NCI-H526 treated with DMSO at 0.1 percent for 48 hours (cell line): ENCODE measurements at regions not wholly inside any gene's neighbourhood (a gene's known extent, or its start where the extent isn't known, plus 50 kb on each side); places are given as distances from the start of the nearest gene placed in this dataset.

Experiments used
- DNase-seq: peaks from one replicate; lab custom pipeline; 2025; lab: John Stamatoyannopoulos, UW

GRCh38 chr3:55413236-55413635, 73.9 kb downstream of the WNT5A start:
- DNase-seq, result no peak

GRCh38 chr3:55412545-55412944, 74.6 kb downstream of the WNT5A start:
- no peak for DNase-seq

- no peak for DNase-seq
These were observed 77.3 kb downstream of the WNT5A start for GRCh38 chr3:55409806-55410205.

- DNase-seq, result no peak
These were observed 78.8 kb downstream of the WNT5A start for GRCh38 chr3:55408193-55408826.

GRCh38 chr3:55407426-55407820, 79.7 kb downstream of the WNT5A start:
- no peak for DNase-seq

GRCh38 chr3:55406696-55407425, 80.2 kb downstream of the WNT5A start:
- no peak for DNase-seq

- peak; percentile 5 for DNase-seq
These were observed 81.7 kb downstream of the WNT5A start for GRCh38 chr3:55405436-55405835.

GRCh38 chr3:55402886-55403609, 84.1 kb downstream of the WNT5A start:
- no peak for DNase-seq

- no peak for DNase-seq
These were observed 106.5 kb downstream of the WNT5A start for GRCh38 chr3:55380561-55380960.

GRCh38 chr3:55376753-55377347, 110.3 kb downstream of the WNT5A start:
- DNase-seq, result no peak

GRCh38 chr3:55373423-55373822, 113.7 kb downstream of the WNT5A start:
- DNase-seq, result no peak

- DNase-seq, result no peak
These were observed 116.8 kb downstream of the WNT5A start for GRCh38 chr3:55370272-55370671.

- DNase-seq, result no peak
These were observed 117.8 kb downstream of the WNT5A start for GRCh38 chr3:55369141-55369847.

GRCh38 chr3:55368366-55368765, 118.7 kb downstream of the WNT5A start:
- no peak for DNase-seq

- DNase-seq, result no peak
These were observed 119.7 kb downstream of the WNT5A start for GRCh38 chr3:55367384-55367783.

GRCh38 chr3:55364421-55364820, 122.7 kb downstream of the WNT5A start:
- DNase-seq, result no peak

- DNase-seq, result no peak
These were observed 124.7 kb downstream of the WNT5A start for GRCh38 chr3:55362210-55362960.

GRCh38 chr3:55357796-55358195, 129.3 kb downstream of the WNT5A start:
- no peak for DNase-seq

GRCh38 chr3:55352668-55353067, 134.4 kb downstream of the WNT5A start:
- DNase-seq, result no peak

GRCh38 chr3:55349851-55350250, 137.3 kb downstream of the WNT5A start:
- no peak for DNase-seq
